Stimulated activated CD8-positive, alpha-beta memory T cell treated with anti-CD3 and anti-CD28 coated beads, Interleukin-7, amount 100 ng/mL, for 4 hours (primary cell): ENCODE measurements at regions not wholly inside any gene's neighbourhood (a gene's known extent, or its start where the extent isn't known, plus 50 kb on each side); places are given as distances from the start of the nearest gene placed in this dataset.

Experiments
- DNase-seq, 2 donors: peaks; one replicate each; pipeline ENCODE4 v3.0.0-alpha.2; 2020; ENCODE audit warnings: low read depth in 2 of 2

DNA sequence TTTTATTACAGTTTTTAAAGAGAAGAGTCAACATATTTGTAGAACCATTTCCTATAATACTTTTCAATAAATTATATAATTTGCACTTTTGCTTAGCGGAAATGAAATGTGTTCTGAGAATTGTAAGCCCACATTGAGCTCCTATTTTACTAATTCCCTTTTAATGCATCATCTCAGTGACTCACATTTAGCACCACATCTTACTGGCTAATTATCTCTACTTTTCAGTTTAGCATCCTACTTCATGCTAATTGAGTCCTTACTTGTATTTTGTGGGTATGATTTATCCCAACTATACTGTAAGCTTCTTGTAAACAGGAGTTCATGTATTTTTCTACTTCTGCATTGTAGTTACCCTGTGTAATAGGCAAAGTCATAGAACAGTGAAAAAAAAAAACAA lies 67.5 kb downstream of the TMX1 start:
- no peak for DNase-seq

DNA sequence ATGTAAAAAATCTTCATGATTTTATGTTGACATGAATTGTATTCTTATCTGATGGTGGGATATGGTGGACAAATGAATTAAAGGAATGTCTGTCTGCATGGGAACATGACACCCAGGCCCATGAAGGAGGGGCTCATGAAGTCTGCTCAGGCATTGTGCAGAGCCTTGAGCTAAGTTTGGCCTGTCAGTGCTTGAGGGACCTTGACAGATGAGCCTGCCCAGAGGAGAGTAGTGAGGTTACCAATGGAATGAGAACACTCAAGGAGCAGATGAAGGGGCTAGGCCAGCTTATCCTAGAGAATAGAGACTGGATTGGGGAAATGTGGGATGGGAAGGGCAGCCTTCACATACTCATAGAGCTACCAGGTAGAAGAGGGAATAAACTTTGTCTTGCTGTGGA lies 68.8 kb downstream of the TMX1 start:
- no peak for DNase-seq

DNA sequence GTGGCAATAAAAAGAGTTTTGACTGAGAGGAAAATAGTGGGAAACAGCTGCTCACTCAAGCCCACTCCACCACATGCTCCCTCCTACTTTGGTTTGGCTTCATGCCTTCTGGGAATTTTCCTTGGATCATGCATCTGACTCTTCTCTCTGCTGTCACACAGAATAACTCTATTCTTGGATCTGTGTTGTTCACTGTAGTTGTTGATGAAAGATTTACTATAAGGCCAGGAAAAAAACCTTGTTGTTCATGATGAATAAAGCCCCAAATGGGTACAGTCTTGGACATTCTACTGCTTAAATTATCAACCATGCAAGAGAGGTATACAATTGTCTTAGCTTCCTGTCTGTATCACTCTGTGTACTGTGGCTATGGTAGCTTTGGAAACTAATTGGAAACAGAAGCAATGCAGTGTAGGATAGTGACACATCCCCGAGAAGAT lies 70.5 kb downstream of the TMX1 start:
- DNase-seq: no peak

DNA sequence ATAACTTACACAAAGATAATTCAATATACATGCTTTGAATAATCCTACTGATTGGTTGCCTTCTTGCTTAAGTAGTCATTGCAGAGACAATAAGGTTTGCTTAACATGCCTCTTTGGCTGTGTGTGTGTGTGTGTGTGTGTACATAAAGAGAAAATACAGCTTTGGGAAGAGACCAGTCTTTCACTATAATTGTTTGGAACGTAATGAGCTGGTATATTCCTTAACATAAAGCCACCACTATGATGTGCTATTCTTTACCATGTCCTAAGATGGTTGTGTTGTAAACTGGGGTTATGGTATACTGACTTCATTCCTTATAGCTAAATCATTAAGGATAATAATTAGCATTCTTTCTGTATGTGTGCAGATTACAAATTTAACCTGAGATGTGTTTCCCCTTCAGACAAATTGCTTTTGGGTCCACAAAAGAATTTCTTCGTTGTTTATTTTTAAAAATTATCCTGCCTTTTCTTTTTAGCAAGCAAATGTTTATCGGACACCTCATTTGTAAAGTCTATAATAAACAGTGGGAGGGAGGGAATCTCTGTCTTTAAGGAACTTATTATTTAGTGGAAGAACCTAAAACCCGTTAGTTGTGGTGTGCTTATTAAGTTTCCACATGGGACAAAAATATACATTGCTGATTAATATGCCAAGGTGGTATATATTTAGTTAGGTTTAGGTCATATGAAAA lies 74.4 kb downstream of the TMX1 start:
- no peak for DNase-seq

DNA sequence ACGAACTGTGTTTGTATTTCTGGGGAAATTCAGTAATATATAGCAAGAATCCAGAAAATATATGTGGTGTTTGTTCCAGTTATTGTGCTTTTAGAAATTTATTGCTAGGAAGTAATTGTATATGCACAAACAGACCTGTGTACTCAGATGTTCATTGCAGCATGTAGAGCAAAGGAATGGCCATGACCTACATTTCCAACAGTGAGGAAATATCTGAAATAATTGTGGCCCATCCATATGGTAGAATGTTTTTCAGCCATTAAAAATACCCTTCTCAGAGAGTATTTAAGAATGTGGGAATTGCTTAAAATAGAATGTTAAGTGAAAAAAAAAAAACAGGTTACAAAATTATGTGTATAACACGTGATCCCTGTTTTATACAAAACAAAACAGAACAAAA lies 77.3 kb downstream of the TMX1 start:
- no peak for DNase-seq

DNA sequence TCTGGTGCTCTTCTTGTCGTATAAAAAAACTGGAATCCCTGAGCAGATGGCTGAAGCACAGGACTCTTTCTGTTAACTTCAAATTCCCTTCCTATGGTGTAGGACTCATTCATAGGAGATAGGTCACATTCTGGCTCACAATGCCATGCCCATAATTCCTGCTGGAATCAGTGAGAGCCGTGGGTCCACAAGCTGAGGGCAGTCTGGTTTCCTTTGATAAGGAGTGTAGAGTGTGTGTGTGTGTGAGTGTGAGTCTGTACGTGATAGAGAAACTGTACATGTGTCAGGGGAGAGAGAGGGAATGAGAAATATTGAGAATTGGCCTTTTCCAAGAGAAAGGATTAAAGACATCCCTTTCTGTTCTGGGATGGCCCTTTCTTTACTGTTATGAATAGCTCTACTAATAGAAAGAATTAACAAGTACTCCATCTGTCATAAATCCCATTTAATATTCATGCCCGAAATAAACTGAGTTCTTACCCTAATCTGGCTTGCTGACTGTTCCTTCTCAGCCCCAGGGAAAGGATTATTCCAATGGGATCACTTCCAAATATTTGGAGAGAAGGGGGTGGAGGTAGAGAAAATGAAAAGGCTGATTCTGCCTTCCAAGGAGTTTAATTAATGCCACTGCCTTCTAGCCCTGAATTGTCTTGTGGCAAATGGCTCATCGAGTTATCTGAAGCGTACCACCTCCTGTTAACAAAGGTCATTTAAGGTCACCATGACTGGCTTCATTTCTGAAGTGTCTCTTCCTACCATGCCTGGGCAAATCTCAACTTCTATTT lies 79.0 kb downstream of the TMX1 start:
- no peak for DNase-seq

DNA sequence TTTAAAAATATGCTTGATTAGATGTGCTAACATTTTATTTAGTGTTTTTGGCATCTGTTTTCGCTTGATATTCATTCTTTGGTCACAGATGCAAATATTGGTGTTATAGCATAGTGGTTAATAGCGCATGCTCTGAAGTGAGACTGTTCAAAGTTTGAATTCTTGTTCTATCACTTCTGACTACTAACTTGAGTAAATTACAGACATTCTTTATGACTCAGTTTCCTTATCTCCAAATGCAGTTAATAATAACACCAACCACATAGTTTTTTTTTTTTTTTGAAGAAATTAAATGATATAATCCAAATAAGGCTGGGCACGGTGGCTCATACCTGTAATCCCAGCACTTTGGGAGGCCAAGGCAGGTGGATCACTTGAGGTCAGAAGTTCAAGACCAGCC lies 81.0 kb downstream of the TMX1 start:
- no peak for DNase-seq

DNA sequence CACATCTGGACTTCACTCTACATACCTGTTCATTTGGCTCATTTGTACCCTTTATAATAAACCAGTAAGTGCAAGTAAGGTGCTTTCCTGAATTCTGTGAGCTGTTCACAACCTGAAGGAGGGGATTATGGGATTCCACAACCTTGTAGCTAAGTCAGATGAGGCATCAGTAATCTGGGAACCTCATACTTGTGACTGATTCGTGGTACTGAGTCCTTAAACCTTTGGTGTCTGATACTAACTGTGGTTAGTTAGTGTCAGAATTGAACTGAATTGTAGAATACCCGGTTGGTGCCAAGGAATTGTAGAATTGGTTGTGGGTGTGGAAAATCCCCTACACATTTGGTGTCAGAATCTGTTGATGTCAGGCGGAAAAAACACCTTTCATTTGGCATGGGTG lies 83.4 kb downstream of the TMX1 start:
- DNase-seq: no peak

DNA sequence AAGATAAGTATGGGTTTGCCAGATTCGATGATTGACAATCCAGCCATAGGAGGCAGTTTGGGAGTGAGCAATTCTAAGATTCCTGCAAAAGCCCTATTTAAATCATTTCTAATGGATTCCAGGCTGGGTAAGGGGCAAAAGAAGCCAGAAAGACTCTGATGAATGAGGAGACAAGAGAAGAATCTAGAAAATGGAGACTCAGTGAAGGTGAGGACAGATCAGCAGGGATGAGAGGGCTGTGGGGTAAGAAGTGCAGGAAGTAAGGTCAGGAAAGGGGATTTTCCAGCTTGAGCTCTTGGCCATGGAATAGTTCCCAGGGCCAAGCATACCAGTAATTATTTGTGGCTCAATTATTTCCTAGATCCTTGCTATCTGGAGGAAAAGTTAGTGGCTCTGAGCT lies 87.3 kb downstream of the TMX1 start:
- DNase-seq: no peak

DNA sequence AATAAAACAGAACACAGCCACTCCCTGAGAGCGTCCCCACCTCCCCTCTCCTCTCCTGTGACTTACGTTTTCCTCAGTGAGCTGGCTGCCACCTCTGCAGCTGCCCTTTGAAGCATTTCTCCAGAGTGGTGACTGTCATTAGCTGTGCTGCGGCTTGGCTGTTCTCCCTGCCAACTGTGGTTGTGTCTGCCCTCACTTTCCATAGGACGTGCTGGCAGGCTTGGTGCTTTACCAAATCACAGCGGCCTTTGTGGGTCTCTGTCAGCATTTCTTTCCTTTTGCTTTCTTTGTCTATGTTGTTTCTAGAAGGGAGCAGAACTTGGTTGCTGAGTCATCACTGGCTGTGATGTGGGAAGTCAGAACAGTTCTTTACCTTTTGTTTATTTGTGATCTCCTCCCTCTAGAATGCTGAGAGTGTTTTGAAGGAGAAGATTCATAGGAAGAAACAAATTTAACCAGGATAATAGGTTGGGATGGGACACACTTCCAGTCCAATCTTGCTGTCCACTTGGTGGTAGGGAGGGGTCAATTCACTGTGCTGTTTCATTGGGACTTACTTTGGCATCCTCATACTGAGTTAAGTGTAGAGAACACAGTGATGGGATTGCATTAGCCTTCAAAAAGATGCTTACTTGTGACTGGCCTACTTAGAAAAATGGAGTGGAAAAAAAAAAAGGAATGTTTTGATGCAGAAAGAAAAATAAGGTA lies 88.2 kb downstream of the TMX1 start:
- peak; percentile 5 to 6 for DNase-seq

DNA sequence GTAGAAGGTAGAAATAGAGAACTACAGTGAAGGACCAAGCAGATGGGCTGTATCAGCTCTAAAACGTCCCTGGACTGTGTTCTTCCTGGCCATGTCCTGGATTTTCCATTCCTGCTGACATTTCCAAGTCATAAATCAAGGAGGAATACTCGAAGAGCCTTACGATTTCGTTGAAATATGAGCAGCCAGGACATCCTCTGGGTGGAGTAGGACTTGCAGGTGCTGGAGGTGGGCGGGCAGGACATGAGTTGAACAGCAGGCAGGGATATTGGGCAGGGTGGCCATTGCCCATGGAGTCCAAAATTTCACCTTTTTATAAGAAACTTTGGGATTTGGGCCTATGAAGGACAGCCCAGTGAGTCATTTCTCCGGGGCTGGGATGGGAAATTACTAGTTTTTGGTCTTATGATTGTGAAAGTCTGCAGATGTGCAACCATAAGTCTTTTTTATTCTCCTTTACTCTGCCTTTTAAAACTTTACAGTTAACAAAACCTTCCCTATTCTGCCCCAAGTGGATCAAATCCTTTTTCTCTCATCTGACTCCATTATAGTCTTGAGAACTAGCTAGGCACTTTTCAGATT lies 88.8 kb downstream of the TMX1 start:
- DNase-seq: no peak

DNA sequence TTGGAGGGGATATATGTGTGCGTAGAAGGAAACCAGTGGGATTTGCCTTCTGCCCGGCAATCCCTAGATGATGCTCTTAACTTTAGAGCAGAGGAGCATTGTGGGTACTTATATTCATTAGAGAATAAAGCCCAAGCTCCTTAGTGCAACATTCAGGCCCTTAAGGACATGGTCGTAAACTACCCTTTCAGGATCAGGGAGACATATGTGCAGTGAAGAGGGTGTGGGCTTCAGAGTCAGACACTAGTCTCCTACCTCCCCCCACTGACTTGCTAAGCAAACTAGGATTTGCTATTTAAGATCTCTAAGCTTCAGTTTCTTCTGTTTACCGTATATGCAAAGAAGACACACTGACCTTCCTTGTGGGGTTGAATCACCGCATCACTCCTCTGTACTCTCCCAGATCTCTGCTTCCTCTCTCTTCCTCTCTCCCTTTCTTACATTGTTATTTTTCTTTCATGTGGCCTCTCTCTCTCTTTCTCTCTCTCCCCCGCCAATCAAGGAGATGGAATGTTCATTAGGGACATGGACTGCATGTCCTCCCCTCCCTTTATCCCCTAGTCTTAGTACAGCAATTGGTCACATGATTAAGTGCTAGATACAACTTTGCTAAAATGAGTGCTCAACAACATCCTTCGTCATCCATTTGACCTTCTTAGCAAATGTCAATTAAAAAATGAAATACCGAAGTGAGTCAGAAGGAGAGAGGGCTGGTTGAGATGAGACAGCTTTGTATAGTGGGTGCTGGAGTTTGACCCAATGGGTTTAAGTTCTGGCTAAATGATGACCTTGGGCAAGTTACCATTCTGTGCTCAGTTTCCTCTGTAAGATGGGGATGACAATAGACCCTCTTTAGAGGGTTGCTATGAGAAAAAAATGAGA lies 91.7 kb downstream of the TMX1 start:
- no peak for DNase-seq

DNA sequence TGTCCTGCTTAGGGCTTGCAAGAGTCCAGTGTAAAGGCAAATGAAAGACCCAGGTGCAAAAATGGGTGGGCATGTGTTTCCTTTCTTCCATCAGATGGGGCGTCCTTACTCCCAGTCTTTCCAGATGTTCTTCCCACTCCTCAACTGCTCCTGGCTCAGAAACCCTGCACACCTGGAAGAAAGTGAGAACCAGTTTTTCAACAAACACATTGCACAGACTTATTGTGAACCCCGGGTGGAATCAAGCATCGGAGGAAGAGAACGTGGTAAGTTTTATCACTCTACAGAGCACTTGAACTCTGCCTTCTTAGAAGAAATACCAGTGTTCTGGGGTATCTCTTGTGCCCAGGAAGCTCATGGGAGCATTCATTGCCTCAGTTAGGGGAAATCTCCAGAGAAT lies 93.3 kb downstream of the TMX1 start:
- DNase-seq: no peak

DNA sequence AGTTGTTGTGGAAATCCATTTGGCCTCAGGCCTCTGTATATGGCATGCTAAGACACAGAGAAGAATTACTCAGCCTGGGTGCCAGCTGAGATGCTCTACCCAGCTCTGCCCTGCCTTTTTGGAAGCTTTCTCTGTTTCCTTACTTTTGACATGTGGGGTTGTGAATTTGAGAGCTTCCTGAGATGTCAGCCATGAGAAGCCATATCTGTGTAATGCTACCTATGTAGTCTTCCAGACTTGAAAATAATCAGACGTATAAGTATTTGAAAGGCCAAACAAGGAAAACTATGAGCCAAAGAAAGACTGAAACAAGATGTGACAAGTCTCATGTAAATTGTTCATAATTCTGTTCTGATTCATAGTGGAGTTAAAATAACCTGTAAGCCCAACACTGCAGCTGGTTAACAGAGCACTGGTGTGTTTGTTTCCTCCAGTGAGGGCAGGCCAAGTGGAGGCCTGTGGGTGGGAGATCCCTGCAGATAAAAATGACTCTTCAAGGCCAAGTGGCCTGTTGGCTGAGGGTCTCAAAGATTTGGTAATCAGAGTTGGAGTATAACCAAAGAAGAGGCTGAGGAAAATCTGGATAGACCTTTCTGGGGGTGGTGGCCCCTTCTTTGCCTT lies 94.0 kb downstream of the TMX1 start:
- no peak for DNase-seq

DNA sequence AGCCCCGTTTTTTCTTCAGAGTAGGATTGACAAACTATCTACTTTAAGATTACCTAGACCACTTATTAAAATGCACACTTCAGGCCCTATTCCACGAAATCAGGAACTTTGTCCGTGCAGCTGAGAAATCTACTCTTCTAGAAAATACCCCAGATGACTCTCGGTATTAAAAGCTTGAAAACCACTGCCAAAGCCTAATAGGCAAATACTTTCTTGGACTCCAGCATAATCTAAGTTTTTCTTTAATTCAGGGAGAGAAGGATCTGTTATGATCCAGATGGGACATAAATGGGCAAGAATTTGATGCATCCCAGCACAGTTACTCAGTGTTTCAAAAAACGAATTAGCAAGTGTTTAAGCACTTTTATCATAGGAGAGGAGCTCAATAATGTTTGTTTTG lies 94.5 kb downstream of the TMX1 start:
- no peak for DNase-seq

DNA sequence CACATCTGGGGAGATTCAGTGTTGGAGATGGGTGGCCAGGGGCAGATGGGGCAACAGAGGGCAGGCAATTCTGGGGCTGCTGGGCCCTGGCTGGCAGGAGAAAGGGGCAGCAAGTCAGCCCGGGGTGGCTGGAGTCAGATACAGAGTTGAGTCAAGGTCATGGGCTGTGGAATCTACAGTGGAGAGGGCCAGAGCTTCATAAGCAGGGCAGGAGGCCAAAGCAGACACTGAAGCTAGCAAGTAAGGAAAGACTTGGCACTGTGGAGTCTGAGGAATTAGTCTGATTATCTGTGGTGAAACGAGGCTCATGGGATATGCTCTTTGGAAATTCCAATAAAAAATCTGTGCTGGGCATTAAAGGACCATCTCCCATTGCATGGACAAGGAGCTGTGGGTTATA lies 95.5 kb downstream of the TMX1 start:
- no peak for DNase-seq

DNA sequence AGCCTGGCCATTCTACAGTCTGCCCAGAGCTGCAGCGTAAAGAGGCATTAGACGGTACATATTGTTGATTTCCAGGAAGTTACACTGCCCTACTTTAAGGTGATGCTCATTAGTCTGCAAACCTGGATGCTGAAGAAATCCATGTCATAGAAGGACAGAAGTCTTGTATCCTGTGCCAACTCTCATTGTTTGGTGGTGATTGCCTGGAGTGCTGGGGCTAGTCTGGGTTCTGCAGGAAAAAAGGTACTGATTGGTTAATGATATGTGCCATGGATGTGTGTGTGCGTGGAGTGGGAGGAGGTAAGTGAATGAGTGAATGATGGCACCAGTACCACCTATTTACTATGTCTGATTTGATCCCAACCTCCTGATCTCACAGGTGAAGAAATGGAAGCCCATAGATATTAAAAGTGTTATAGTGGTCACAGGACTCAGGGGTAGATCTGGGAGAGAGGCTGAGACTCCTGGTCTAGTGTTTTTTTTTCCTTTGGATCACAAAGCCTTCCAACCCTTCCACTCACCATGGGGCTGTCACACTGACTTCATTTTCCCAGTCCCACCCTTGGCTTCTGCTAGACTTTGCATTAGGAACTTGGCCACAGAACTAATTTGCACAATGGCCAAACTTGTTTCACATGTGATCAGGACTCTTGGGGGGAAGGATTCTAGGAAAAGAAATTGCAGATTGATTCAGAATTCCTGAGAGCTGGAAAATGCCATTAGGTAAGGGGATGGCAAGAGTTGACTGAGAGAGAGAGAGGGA lies 96.1 kb downstream of the TMX1 start:
- no peak for DNase-seq

DNA sequence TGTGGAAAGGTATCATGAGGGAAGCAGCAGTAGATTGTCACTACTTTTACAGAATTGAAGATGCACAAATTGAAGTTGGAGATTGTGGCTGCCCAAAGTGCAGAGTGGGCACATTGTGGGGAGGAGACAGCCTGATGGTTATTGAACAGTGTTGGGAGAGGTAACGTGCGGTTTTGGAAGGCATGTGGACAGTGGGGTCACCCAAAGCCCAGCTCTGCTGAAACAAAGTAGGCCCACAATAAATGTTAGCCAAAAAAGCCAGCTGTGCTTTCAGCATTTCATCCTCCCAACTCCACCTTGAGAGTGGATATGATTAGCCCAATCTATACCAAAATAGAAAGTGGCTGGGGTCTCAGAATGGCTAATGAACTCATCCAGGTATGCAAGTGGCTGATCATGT lies 96.7 kb downstream of the TMX1 start:
- DNase-seq: no peak

DNA sequence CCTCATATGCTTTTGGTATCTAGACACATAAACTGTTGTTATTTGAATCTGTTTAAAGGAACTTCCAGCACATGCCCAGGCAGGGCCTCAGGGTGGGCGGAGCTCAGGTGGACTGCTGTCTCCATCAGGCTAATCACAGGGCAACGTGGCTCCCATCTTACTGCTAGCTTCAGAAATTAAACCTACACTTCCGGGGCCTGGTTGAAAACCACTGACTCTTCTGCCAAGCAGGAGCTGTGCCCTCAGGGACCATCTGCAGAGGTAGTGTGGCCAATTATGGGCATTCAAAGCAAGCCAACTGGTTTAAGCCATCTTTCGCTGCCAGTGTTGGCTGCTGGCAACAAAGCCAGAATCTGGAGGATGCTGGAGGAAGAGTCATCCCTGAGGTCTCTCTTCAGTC lies 97.5 kb downstream of the TMX1 start:
- no peak for DNase-seq

DNA sequence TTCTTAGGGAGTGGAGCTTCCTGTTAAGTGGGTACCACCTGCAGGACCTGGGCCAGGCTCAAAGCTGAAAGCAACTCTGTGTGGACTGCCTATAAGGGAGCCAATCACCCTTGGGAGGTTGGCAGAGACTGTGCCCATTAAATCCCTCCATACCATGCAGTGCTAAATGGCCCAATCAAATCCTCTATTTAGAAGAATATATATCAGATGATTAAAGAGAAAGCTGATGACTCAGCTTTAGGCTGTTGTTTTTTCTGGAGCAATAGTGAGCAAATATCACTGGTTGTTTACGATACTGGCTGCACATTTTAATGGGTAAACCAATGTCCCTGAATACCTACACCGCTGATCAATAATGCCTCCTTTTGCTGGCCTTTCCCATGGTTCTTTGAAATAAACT lies 101.3 kb downstream of the TMX1 start:
- no peak for DNase-seq
